OCI-LY3 (cell line): ENCODE measurements at regions not wholly inside any gene's neighbourhood (a gene's known extent, or its start where the extent isn't known, plus 50 kb on each side); places are given as distances from the start of the nearest gene placed in this dataset.

Experiments used
- H2AFZ ChIP-seq: fragments of 200-600, 300-600 bp; shearing (Covaris generic); 2 replicates; pipeline ENCODE4 v1.6.0; 2014; ENCODE audit warnings: antibody characterized with exemption, low read depth, low read length
- H3K27ac ChIP-seq: fragments of 200-600, 300-600 bp; sonication (generic); 2 replicates; pipeline ENCODE4 v1.5.1; 2014; ENCODE audit warnings: mild to moderate bottlenecking, low read length, moderate library complexity, mixed read lengths
- H3K27me3 ChIP-seq: fragments of 200-600, 300-600 bp; sonication (generic); 2 replicates; pipeline ENCODE4 v1.6.1; 2014; ENCODE audit warnings: low read depth, low read length, mixed read lengths
- H3K36me3 ChIP-seq: fragments of 200-600, 300-600 bp; sonication (generic); replicated peaks from 2 replicates; pipeline ENCODE3; 2014; ENCODE audit warnings: low read depth, low read length, mixed read lengths
- H3K4me1 ChIP-seq: fragments of 300-600, 200-600 bp; sonication (generic); 2 replicates; pipeline ENCODE4 v1.6.1; 2014; ENCODE audit warnings: low read length, mixed read lengths
- H3K4me2 ChIP-seq: fragments of 200-600, 300-600 bp; sonication (generic); 2 replicates; pipeline ENCODE4 v1.6.1; 2014; ENCODE audit warnings: low read length, mixed read lengths
- H3K4me3 ChIP-seq: fragments of 300-600, 200-600 bp; sonication (generic); 2 replicates; pipeline ENCODE4 v1.5.1; 2014; ENCODE audit warnings: antibody characterized with exemption, mild to moderate bottlenecking, low read length, moderate library complexity
- H3K79me2 ChIP-seq: fragments of 300-600, 200-600 bp; shearing (Covaris generic); 2 replicates; pipeline ENCODE4 v1.6.1; 2014; ENCODE audit warnings: mild to moderate bottlenecking, low read length, mixed read lengths
- H3K9ac ChIP-seq: fragments of 300-600, 200-600 bp; shearing (Covaris generic); 2 replicates; pipeline ENCODE4 v1.6.0; 2014; ENCODE audit warnings: mild to moderate bottlenecking, low read length, moderate library complexity
- H3K9me3 ChIP-seq: fragments of 200-600, 300-600 bp; shearing (Covaris generic); 2 replicates; pipeline ENCODE4 v1.6.1; 2014; ENCODE audit warnings: low read length, mixed read lengths; ENCODE audit not compliant: insufficient read depth
- H4K20me1 ChIP-seq: fragments of 200-600, 300-600 bp; sonication (generic); 2 replicates; pipeline ENCODE4 v1.6.1; 2016; ENCODE audit warnings: low read length, mixed read lengths; ENCODE audit not compliant: insufficient read depth
- CTCF ChIP-seq: fragments of 200-600, 300-600 bp; sonication (generic); IDR thresholded peaks from 2 replicates; pipeline ENCODE4 v1.5.1; 2014; ENCODE audit warnings: antibody characterized with exemption, low read length, low read depth
- EZH2phosphoT487 ChIP-seq: fragments of 200-600 bp; shearing (Covaris generic); IDR thresholded peaks from 2 replicates; pipeline ENCODE4 v1.6.1; 2018; ENCODE audit warnings: antibody characterized with exemption, mixed run types, low read depth

DNA sequence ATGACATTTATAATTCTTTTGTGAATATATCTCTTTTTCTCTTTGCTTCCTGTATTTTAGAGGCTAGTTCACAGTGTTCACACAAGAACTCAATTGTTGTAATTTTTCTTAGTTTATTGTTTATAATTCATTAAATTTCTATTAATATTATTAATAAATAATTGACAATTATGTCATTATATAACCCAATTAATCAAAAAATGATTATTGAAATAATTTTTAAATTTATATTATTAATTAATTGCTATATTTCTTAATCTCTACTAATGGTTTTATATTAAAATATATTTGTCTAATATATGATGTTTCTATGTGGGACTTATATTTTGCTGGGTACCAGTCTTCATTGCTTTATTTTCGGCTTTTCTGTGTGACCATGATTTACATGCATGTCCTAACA lies 618.4 kb downstream of the CDH9 start:
- TF ChIP-seq EZH2phosphoT487 (no peak), CTCF (no peak)
- H3K4me1 ChIP-seq: no peaks in the 10 kb centered on the region

DNA sequence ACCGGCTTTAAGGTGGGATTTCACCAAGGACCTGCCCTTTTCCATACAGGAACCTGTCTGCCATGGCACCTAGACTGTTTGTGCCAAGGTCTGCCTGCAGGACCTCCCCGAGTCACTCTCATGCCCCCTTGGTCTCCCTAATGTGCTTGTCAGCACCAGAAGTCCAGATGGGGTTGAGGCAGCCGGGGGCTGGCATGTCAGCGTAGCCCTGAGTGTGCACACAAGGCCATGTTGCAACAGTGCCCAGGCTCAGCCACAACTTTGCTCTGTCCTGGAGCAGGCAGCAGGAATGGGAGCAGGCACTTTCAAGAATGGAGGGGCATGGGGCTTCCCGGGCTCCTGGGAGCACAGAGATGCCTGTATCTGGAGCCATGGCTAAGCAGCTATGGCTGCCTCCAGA lies 621.5 kb downstream of the CDH9 start:
- no peak overlapping the region for H3K9ac ChIP-seq
- no peak overlapping the region for H3K4me2 ChIP-seq
- no peaks in the 10 kb centered on the region for H3K79me2 ChIP-seq
- H3K4me1 ChIP-seq: no peaks in the 10 kb centered on the region
- no peak for TF ChIP-seq CTCF
- TF ChIP-seq EZH2phosphoT487: no peak
- no peak overlapping the region for H2AFZ ChIP-seq
- H3K4me3 ChIP-seq: no peak overlapping the region
- no peaks in the 10 kb centered on the region for H3K27me3 ChIP-seq
- H3K27ac ChIP-seq: no peak overlapping the region
- H3K9me3 ChIP-seq: no peaks in the 10 kb centered on the region
- no peaks in the 10 kb centered on the region for H3K36me3 ChIP-seq
- no peaks in the 10 kb centered on the region for H4K20me1 ChIP-seq

More for the DNA sequence above, 618.4 kb downstream of the CDH9 start:
- Histone ChIP-seq H3K4me2 (no peak overlapping the region), H3K36me3 (no peaks in the 10 kb centered on the region), H2AFZ (no peak overlapping the region), H3K9me3 (no peaks in the 10 kb centered on the region), H3K27me3 (no peaks in the 10 kb centered on the region), H4K20me1 (no peaks in the 10 kb centered on the region), H3K27ac (no peak overlapping the region), H3K4me3 (no peak overlapping the region), H3K9ac (no peak overlapping the region), H3K79me2 (no peaks in the 10 kb centered on the region)

DNA sequence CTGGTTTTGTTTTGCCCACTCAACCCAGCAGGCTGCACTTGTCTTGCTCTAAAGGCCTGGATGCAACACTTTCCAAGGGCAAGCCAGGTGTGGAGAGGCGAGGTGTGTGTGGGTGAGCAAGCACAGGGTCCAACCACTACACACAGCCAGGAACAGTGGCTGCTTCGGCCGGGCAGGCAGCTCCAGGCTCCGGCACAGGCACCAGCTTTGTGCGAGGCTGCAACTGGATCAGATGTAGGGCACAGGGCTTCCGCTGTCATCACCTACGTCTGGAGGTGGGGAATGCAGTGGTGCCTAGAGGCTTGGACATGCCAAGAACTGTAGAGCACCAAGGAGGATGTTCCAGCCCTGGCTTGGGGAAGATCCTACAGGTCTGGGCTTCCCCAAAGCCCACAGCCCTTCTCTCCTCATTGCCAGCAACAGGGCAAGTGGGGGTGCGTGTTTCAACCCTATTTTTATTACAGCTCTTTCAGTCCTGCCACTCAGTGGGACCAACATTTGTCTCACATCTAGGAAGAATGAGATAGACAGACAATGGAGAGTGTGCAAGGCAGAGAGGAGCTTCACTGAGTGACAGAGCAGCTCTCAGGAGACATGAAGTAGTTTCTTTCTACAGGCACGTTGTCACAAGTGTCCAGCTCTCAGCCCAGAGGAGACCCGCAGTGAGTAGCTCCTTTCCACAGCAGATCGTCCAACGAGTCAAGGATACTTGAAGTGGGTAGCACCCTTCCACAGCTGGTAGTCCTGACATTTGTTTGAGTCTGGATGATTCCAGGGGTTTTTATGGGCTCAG lies 622.2 kb downstream of the CDH9 start:
- H3K9ac ChIP-seq: no peak overlapping the region
- H3K36me3 ChIP-seq: no peaks in the 10 kb centered on the region
- TF ChIP-seq EZH2phosphoT487: no peak
- no peak for TF ChIP-seq CTCF
- no peaks in the 10 kb centered on the region for H3K4me1 ChIP-seq
- H3K4me2 ChIP-seq: no peak overlapping the region
- H3K79me2 ChIP-seq: no peaks in the 10 kb centered on the region
- H3K27ac ChIP-seq: no peak overlapping the region
- H3K9me3 ChIP-seq: no peaks in the 10 kb centered on the region
- no peak overlapping the region for H2AFZ ChIP-seq
- H3K4me3 ChIP-seq: no peak overlapping the region
- H3K27me3 ChIP-seq: no peaks in the 10 kb centered on the region
- H4K20me1 ChIP-seq: no peaks in the 10 kb centered on the region

DNA sequence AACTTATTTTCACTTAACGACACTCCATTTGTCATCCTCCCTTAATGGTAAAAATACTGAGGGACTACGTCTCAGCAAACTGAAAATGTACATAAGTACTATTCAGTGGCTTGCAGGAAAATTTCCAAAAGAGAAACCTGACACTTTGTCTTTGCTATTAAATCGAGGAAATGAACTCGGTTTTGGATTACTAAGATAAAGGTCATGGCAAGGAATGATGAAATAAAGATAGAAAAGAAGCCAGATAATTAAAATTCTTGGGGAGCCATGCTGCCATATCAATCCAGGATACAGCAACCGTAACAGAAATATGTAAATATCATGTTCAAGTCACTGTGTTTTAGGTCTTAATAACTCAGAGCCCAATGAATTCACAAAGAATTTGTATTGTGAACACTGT lies 647.8 kb downstream of the CDH9 start:
- no peak overlapping the region for H3K4me3 ChIP-seq
- H3K79me2 ChIP-seq: no peaks in the 10 kb centered on the region
- no peaks in the 10 kb centered on the region for H3K36me3 ChIP-seq
- no peaks in the 10 kb centered on the region for H3K4me1 ChIP-seq
- no peaks in the 10 kb centered on the region for H3K9me3 ChIP-seq
- TF ChIP-seq CTCF: no peak
- no peak for TF ChIP-seq EZH2phosphoT487
- H3K9ac ChIP-seq: no peak overlapping the region
- H3K27ac ChIP-seq: no peak overlapping the region
- no peak overlapping the region for H3K4me2 ChIP-seq
- no peak overlapping the region for H2AFZ ChIP-seq
- H3K27me3 ChIP-seq: no peaks in the 10 kb centered on the region
- no peaks in the 10 kb centered on the region for H4K20me1 ChIP-seq
